Lower leg skin (tissue), 3 donors: ENCODE measurements at regions not wholly inside any gene's neighbourhood (a gene's known extent, or its start where the extent isn't known, plus 50 kb on each side); places are given as distances from the start of the nearest gene placed in this dataset.

Experiments
- POLR2A ChIP-seq, 2 donors: fragments of 450-650 bp; IDR thresholded peaks; one replicate each; pipeline ENCODE4 v1.6.1; 2016 to 2017; ENCODE audit warnings: antibody characterized with exemption in 2 of 2, mild to moderate bottlenecking in 1 of 2, moderate library complexity in 1 of 2
- TF ChIP-seq, protein P1 (sequence below), 3 donors: fragments of 450-650 bp; IDR thresholded peaks; one replicate each; pipeline ENCODE4 v1.5.1; 2016; ENCODE audit warnings: antibody characterized with exemption in 3 of 3, mild to moderate bottlenecking in 3 of 3, moderate library complexity in 2 of 3

DNA sequence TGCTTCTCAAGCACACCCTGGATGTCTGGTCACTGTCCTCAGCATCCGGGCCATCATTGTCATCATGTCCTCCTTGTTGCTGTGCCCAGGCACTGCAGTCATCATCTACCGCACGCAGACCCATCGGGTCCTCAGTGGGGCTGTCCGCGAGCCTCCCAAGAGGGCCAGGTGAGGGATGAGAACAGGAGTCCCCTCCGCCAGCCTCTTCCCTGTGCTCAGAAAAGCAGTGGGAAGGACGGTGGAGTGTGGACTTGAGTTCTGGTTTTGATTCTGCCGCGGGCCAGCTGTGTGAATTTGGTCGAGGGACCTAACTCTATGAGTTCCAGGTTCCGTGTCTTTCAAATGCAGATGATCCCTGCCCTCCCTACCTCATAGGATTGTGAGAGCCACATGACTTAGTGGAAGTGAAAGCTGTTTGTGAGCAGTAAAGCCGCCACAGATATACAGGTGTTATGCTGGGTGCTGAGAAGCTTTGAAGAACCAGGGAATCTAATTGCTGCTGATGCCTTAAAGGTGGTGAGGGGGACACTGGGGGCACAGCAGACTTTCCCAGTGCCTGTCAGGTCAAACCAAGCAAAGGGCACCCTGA lies 122.9 kb upstream of the RAP1B start:
- TF ChIP-seq, protein P1, sequence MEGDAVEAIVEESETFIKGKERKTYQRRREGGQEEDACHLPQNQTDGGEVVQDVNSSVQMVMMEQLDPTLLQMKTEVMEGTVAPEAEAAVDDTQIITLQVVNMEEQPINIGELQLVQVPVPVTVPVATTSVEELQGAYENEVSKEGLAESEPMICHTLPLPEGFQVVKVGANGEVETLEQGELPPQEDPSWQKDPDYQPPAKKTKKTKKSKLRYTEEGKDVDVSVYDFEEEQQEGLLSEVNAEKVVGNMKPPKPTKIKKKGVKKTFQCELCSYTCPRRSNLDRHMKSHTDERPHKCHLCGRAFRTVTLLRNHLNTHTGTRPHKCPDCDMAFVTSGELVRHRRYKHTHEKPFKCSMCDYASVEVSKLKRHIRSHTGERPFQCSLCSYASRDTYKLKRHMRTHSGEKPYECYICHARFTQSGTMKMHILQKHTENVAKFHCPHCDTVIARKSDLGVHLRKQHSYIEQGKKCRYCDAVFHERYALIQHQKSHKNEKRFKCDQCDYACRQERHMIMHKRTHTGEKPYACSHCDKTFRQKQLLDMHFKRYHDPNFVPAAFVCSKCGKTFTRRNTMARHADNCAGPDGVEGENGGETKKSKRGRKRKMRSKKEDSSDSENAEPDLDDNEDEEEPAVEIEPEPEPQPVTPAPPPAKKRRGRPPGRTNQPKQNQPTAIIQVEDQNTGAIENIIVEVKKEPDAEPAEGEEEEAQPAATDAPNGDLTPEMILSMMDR (IDR thresholded peaks at IDR 0.05), result no peak
- no peak for TF ChIP-seq POLR2A (IDR thresholded peaks at IDR 0.05)
